Inferior parietal cortex (tissue), 1 donor: ENCODE measurements at regions not wholly inside any gene's neighbourhood (a gene's known extent, or its start where the extent isn't known, plus 50 kb on each side); places are given as distances from the start of the nearest gene placed in this dataset.
"Not testable (repeated sequence)": the region's sequence is repeated elsewhere in the genome, so short reads cannot be mapped to it uniquely, and the experiment has no call there.

Experiments
- DNase-seq: peaks from one replicate; pipeline ENCODE4 v3.0.0-alpha.2; 2016; ENCODE audit errors: extremely low spot score

DNA sequence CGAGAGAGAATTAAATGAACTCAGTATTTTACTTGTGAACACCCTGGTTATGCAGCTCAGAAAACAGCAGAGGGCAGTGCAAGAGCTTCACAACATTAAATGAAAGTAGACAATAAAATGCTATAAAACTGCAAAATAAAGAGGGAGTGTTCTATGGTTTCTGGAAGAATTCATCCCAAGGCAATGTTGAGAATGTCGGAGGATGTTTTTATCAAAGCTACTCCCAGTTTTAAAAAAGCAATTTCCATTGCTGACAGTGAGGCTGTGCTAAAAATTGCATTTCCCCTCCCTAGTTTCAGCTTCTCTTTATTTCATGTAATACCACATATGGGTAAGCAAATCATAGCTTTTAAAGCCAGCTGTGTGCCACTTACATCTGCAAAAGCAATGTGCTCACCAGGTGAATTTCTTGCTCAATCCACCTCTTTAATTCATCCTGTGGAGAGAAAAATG, 296.8 kb downstream of the RAB38 start:
- peak; percentile 57 for DNase-seq

DNA sequence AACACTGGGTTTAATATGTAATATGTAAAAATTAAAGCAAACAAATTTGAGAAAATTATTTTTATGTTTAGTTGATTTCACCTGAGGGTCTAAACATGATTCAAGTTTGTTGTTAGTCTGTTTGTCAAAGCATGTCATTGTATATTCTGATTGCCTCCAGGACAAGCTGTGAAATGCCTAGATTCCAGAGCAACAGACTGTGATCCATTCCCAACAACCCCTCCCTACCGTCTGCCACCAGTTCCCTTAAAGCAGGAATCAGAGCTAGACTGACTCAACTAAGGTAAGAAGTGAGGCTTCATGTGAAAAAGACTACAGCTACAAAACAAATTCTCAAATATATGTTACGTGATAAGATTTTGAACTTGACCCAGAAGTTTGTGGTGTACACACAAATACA, 304.2 kb downstream of the RAB38 start:
- DNase-seq = no peak

DNA sequence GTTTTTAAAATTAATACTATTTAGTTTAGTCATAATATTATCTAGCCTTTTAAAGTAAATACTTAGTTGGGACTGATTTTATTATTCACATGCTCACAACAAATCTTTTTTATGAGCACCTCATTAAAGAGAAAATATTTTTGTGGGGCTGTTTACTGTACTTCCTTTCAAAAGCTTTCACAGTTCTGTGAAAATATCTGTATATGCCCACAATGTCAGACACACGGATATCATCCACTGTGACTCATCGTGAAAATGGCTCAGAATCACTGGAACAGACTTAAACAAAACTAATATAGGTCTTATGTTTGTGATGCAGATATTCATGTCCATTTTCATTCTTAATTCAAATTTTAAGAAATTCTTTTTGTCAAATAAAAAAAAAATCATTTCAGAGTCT, 305.2 kb downstream of the RAB38 start:
- no peak for DNase-seq

DNA sequence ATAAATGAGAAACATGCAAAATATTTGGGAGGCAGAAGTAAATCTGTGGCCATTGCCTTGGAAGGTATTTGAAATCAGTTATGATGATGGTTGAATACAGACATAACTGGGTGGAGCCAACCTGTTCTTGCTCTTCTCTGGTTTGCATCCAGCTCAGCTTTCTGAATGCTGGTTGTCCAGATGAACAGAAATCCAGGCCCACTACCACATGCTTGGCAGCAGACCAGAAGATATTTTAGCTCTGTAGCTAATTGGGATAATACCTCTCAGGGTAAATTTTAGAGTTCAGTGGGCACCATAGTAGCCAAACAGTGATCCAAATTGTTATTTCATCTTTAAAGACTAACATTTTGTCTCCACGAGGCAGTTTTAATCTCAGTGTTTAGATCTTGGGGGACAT, 308.3 kb downstream of the RAB38 start:
- no peak for DNase-seq

DNA sequence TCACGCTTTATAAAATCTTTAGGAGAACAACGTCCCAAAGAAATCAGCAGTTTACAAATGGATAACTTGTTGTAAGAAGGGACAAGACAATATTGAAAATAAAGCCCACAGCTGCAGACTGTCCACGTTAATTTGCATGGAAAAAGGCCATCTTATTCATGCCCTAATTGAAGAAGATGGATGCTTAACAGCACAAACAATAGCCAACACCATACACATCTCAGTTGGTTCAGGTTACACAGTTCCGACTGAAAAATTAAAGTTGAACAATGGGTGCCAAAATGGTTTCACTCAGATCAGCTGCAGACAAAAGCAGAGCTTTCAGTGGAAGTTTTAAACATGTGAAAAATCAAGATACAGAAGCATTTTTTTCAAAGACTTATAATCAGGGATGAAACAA, 314.2 kb downstream of the RAB38 start:
- no peak for DNase-seq

DNA sequence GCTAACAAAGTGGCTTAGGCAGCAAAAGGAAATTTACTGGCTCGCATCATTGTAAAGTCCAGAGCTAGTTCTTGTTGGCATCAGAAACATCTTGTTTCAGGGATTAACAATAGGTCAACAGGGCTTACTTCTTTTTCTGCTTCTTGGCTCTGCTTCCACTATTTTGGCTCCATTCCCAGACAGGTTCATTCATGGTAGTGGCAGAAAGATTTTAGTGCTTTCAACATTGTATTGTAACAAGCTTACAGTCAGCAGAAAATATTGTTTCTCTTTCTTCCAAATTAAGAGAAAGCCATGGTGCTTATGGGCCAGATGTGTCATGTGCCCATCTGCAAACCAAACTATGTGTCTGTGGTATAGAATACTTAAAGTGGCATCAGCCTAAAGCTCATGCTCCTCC, 315.6 kb downstream of the RAB38 start:
- no peak for DNase-seq

DNA sequence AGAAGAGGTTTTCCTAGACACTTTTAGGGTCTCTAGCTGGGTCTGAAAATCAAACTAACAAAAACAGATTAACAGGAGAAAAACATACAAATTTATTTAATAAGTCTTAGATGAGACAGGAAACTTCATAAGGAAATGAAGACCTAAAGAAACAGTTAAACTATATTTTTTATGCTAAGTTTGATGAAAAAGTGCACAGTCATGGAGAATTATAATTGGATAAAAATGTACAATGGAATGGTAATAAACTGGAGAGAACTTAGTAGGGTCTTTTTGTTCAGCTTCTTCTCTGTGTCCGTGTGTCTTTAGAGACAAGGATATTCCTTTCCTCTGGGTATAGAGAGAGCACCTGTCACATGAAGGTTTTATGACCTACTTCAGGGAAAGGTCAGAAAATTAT, 323.4 kb downstream of the RAB38 start:
- no peak for DNase-seq

DNA sequence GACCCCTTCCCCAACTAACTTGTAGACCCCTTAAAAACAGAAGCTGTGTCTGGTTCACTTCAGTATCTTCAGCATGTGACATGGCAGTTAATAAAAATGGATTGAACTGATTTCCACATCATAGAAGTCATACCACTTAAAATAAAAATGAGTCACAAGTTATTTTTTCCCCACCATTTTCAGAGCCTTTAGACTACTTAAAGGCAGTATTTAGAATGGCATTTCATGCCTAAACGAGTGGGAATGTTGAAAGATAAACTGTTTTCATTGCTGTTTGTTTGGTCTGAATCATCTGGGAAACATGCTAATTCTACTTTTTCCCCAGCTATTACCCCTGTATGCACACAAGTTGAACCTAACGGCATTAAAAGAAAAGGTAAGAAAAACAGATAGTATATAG, 324.0 kb downstream of the RAB38 start:
- DNase-seq = no peak

DNA sequence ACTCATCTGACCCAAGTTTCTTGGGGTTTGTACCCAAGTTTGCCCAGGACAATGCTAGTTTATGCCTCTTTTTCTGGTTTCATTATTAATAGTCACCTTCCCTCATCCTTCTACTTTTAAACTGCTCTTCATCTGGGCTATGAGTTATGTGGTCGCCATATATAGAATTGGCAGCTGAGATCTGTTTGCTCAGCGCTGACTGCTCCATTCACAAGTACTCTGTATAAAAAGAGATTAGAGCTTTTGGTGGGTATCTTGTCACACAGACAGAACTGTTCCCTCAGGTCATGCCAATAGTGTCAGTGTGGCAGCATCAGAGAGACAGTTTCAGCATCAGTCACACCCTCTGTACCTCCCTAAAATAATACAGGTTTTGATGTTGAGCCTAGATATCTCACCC, 326.0 kb downstream of the RAB38 start:
- DNase-seq = no peak

DNA sequence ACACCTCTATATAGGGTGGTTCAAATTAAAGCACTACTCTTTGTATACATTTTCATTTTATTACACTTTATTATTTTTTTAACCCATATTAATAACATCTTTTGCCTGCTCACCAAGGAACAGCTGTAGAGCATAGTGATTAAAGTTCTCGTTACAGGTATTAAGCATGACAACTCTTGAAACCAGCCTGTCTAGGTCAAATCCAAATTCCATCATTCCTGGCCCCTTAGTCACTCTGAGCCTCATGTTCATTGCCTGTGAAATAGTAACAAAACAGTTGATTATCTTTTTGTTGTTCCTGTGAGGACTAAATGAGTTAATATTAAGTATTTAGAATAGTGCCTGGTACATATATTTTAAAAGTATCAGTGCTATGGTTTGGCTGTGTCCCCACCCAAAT, 334.5 kb downstream of the RAB38 start:
- DNase-seq = no peak

DNA sequence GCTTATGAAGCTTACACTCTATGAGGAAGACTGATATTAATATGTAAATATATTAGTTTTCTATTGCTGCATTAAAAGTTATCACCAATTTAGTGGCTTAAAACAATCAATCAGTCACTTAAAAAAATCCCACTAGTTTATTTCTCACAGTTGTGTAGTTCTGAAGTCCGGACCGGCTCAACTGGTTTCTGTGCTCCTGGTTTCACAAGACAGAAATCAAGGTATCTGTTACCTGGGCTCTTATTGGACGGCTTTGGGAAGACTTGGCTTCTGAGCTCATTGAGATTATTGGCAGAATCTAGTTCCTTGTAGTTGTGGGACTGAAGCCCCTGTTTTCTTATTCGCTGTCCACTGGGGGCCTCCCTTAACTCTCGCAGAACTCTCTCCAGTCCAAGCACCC, 343.0 kb downstream of the RAB38 start:
- DNase-seq = no peak

DNA sequence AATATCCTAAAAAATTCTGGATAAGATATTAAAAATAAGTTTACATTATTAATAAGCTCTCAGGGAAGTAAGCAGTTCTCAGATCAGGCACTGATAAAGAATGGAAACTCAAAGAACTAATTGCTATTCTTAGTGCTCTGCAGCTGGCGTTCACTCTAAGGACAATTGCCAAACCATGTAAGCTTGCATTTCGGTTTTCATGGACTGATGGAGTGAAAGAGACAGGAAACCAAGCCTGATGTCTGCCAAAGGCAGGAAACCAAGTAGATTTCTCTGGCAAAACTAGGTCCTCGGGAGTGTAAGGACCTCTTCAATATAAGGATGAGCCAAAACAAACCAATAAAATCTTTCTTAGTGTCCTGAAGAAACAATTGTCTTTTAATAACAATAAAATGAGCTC, 355.2 kb downstream of the RAB38 start:
- DNase-seq = peak; percentile 53

DNA sequence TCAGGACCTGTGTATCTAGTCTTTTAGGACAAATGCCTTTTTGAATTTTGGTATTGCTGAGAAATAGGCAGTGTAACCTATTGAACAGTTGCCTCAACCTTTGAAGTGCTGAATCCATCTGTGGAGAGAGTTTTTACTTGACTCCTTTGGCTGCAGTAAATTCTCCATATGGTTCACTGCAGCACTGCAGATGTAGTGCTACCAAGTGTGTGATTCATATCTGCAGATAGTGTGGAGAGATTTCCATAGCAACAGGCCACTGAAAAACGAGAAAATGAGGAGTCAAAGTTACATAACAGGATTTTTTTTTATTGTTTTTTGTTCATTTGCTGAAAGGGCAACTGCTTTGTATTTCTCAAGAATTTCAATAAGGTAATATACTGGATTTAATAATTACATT, 356.1 kb downstream of the RAB38 start:
- peak; percentile 68 for DNase-seq

DNA sequence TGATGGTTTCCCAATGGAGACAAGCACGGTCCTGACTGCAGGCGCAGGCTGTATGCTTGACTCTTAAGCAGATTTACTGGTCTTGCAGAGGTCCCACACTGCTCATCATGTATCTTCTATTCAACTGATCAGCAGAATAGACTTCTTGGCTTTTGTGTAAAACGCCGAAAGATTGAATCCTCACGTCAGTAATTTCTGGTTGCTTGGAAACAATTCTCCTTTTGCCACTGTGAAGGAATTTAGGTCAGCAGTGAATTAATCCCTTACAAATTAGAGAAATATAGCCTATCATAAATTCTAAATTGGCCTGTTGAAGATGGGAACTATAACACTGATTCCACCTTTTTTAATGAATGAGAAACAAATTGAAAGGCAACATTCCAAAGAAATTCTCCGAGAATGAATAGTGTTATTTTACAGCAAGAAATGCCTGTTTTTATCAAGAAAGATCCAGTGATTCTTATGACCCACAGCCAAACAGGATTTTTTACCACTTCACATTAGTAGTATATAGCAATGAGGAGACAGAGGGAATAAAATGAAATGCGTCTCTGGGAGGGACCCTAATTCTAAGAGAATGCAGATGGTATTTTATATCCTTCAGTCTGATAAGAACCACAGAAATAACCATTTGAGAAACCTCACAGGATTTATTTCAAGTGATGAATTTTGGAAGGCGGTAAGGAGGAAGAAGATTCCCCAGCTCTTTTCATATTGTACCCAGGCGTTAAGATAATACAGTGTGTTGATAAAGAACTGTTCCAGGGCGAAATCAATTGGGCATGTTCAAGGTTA, 362.5 kb downstream of the RAB38 start:
- no peak for DNase-seq

DNA sequence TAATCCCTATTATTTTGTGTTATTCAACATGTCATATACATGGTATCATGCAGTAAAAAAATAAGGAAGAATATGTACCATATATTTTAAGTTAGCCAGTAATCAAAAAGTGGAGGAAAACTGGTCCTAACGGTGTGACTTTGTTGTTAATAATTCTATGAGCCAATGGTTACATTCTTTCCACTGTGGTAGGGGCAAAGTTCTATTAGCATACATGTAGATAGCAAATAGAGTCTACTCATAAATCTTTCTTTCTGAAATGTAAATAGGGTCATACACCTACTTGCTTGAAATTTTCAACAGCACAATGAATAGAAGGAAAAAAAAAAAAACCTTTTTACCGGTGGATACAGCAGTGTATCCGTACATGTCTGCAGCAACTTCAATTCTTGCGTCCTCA, 364.8 kb downstream of the RAB38 start:
- no peak for DNase-seq

DNA sequence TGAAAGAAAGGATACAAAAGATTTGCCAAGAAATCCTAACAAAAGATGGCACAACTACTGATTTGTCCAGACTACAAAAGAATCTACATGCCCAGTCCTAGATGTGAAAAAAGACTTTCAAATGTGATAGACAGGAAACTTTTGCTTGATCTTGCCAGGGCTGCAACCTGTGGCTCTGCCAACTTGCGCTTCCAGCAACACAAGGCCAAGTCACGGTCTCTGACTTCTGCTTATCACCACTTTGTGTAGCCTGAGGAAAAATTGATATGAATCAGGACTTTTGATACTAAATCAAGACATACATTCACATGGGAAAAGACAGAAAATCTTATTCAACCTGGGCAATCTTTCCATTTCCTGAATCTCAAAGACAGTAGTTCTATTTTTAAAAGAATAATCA, 366.0 kb downstream of the RAB38 start:
- no peak for DNase-seq

DNA sequence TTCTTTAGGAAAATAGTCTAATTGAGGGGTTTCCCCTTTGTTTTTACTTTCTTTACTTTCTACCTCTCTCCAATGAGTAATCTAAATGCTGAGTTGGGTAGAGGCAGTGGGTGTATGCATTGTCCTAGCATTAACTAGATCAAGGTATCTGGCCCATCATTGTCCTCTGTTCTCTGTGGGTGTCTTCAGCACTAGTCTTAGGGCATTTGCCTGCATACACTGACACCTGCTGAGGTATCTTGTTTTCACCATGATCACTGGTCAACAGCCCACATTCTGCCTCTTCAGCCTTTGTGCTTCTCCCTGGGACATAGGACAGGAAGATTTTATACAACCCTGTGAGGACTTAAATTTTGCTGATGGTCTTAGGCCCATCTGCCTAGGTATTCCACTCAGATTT, 371.1 kb downstream of the RAB38 start:
- no peak for DNase-seq

DNA sequence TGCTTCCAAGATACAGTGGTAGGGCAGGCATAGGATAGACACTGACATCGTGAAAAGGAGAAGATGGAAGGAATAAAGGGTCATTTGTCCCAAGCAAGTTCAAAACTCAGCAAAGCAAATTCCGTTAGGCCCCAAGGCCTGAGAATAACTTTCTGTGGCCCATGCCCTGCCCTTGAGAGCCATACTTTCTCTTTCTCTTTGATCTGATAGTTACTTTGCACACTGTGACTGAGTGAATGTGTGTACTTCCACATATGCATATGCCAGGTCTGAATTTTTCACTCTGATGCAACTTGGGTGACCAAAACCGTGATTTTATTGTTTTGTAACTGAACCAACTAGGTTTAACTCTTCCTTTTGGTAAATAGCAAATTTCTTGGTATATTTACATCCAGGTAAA, 371.5 kb downstream of the RAB38 start:
- DNase-seq = no peak

DNA sequence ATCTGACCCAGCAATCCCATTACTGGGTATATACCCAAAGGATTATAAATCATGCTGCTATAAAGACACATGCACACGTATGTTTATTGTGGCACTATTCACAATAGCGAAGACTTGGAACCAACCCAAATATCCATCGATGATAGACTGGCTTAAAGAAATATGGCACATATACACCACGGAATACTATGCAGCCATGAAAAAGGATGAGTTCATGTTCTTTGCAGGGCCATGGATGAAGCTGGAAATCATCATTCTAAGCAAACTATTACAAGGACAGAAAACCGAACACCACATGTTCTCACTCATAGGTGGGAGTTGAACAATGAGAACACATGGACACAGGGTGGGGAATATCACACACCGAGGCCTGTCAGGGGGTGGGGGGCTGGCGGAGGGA, 390.4 kb downstream of the RAB38 start:
- DNase-seq = not testable (repeated sequence)

DNA sequence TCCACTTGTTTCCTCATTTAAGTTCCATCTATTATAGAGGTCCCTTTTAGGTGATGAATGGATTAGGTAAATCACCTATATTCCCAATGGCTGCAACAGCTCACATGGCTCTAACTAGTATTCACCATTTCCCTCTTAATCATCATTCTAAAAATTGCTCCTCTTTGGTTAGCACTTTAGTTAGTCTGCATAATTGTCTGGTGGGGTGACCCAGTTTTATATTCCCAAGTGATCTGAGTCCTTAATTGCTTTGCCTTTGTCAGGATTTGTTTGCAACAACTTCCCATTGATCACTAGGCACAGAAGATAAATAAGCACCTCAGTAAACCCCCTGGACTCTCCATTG, 395.2 kb downstream of the RAB38 start:
- no peak for DNase-seq

DNA sequence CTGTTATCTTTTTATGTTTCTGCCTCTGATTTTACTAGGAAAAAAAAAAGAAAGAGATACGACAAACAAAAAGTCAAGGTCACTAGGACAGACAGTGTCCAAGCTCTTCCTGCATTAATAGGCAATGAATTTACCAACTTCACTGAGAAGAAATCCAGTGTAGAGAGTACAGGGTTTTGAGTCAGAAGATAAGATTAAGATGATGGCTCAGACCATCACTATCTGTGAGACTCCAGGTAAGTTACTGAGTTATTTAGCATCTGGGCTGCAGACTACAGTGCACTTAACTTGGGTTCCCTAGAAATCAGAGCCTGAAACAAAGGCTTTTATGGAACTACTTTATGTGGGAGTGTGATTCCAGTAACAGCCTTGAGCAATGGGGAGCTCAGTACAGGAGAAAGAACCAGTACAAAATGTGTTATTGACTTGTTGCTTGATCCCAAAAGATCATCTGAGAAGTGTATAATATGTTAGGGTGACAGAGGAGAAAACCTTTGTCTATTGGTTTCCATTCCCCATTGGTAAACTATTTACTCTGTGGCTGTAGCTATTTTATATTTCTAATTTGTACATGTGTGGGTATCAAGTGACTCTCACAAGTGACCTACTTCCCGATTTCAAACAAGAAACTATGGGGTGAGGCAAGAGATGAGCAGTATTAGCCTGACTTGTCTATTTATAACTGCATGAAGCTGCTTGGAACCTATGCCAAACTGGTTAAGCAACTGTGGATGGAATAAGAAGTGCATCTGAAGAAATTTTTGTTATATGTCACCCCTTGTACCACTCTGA, 395.8 kb downstream of the RAB38 start:
- no peak for DNase-seq

DNA sequence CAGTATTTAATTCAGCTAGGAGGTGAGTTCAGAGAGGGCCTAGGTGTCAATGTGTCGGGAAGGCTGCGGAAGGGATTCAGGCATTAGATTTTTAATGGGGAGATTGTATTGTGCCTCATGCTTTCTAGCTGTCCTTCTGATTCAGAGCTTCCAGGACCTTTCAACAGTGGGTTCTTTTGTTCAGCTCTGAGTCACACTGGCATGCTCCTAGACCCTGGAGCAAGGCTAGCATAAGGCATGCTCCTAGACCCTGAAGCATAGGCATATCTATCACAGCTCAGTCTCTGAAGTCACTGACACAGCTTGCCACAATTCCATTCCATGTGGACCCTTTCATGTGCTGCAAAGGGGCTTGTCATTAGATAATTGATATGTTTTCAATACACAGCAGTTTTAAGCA, 396.9 kb downstream of the RAB38 start:
- no peak for DNase-seq

DNA sequence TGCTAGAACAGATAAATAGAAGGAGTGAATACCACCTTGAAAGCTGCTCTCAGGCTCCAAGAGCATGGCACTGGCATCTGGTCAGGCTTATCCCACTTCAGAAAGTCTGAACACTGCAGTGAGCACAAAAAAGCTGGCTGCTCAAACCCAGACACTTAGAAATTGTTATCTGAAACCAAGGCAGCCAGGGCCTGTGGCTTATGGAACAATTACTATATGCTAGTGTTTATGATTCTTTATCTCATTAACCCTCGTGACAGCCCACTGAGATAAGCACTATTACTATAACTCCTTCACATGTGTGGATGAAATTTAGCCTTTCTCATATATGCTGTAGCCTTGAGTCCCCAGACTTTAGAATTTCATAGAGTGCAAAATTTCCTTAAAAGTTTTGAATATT, 400.2 kb downstream of the RAB38 start:
- no peak for DNase-seq
